ENCODE measurements at regions not wholly inside any gene's neighbourhood (a gene's known extent, or its start where the extent isn't known, plus 50 kb on each side); places are given as distances from the start of the nearest gene placed in this dataset.

- no peak for ATAC-seq
Observed at GRCh38 chr4:156636381-156636780, 335.2 kb downstream of the PDGFC start.

GRCh38 chr4:156635051-156635450 is 336.5 kb downstream of the PDGFC start:
- no peaks in the 10 kb centered on the region for H3K36me3 ChIP-seq
- ATAC-seq (no peak), DNase-seq (no peak)
- no peak overlapping the region for H3K27ac ChIP-seq
- in situ Hi-C loops (cut with MboI; ENCODE audit: low sequenced_read_pairs in 4 of 4) (no loop called here), intact Hi-C loops (cut with DNase I; ENCODE audit: low total_unique reads) (no loop called here)
- H3K9me3 ChIP-seq = no peaks in the 10 kb centered on the region
- no peaks in the 10 kb centered on the region for H3K4me1 ChIP-seq
- TF ChIP-seq CTCF (IDR thresholded peaks at IDR 0.05 in 4 of 5, conservative IDR thresholded peaks at IDR 0.05 in 1 of 5) (no peak), POLR2A (IDR thresholded peaks at IDR 0.05) (no peak)
- no peak overlapping the region for H3K4me3 ChIP-seq
- H3K27me3 ChIP-seq = no peaks in the 10 kb centered on the region

More at GRCh38 chr4:156636381-156636780, 335.2 kb downstream of the PDGFC start:
- intact Hi-C loops (cut with DNase I; ENCODE audit: low total_unique reads) = no loop called here
- H3K9me3 ChIP-seq = no peaks in the 10 kb centered on the region
- H3K27me3 ChIP-seq = no peaks in the 10 kb centered on the region
- DNase-seq = no peak
- no peaks in the 10 kb centered on the region for H3K4me1 ChIP-seq
- no peak overlapping the region for H3K4me3 ChIP-seq
- no peak overlapping the region for H3K27ac ChIP-seq
- TF ChIP-seq POLR2A (IDR thresholded peaks at IDR 0.05) = no peak
- no peak for TF ChIP-seq CTCF (IDR thresholded peaks at IDR 0.05 in 4 of 5, conservative IDR thresholded peaks at IDR 0.05 in 1 of 5)
- in situ Hi-C loops (cut with MboI; ENCODE audit: low sequenced_read_pairs in 4 of 4) = no loop called here
- no peaks in the 10 kb centered on the region for H3K36me3 ChIP-seq

- DNase-seq (no peak), ATAC-seq (no peak)
- intact Hi-C loops (cut with DNase I; ENCODE audit: low total_unique reads) = no loop called here
- no peak overlapping the region for H3K4me3 ChIP-seq
- in situ Hi-C loops (cut with MboI; ENCODE audit: low sequenced_read_pairs in 4 of 4) = no loop called here
- H3K36me3 ChIP-seq = no peaks in the 10 kb centered on the region
- H3K9me3 ChIP-seq = no peaks in the 10 kb centered on the region
- H3K4me1 ChIP-seq = no peaks in the 10 kb centered on the region
- no peaks in the 10 kb centered on the region for H3K27me3 ChIP-seq
- no peak for TF ChIP-seq CTCF (IDR thresholded peaks at IDR 0.05 in 4 of 5, conservative IDR thresholded peaks at IDR 0.05 in 1 of 5)
- TF ChIP-seq POLR2A (IDR thresholded peaks at IDR 0.05) = no peak
- H3K27ac ChIP-seq = no peak overlapping the region
Observed at GRCh38 chr4:156634612-156635011, 337.0 kb downstream of the PDGFC start.

GRCh38 chr4:156633847-156634246 is 337.8 kb downstream of the PDGFC start:
- DNase-seq = no peak
- in situ Hi-C loops (cut with MboI; ENCODE audit: low sequenced_read_pairs in 4 of 4) (no loop called here), intact Hi-C loops (cut with DNase I; ENCODE audit: low total_unique reads) (no loop called here)
- Histone ChIP-seq H3K36me3 (no peaks in the 10 kb centered on the region), H3K9me3 (no peaks in the 10 kb centered on the region), H3K27me3 (no peaks in the 10 kb centered on the region), H3K4me3 (no peak overlapping the region), H3K4me1 (no peaks in the 10 kb centered on the region), H3K27ac (no peak overlapping the region)
- no peak for ATAC-seq
- TF ChIP-seq CTCF (IDR thresholded peaks at IDR 0.05 in 4 of 5, conservative IDR thresholded peaks at IDR 0.05 in 1 of 5) (no peak), POLR2A (IDR thresholded peaks at IDR 0.05) (no peak)

- TF ChIP-seq POLR2A (IDR thresholded peaks at IDR 0.05) (no peak), CTCF (IDR thresholded peaks at IDR 0.05 in 4 of 5, conservative IDR thresholded peaks at IDR 0.05 in 1 of 5) (no peak)
- in situ Hi-C loops (cut with MboI; ENCODE audit: low sequenced_read_pairs in 4 of 4) (no loop called here), intact Hi-C loops (cut with DNase I; ENCODE audit: low total_unique reads) (no loop called here)
- Histone ChIP-seq H3K4me1 (no peaks in the 10 kb centered on the region), H3K36me3 (no peaks in the 10 kb centered on the region), H3K9me3 (no peaks in the 10 kb centered on the region), H3K27ac (no peak overlapping the region), H3K27me3 (no peaks in the 10 kb centered on the region), H3K4me3 (no peak overlapping the region)
- ATAC-seq (no peak), DNase-seq (no peak)
Observed at GRCh38 chr4:156628858-156629257, 342.7 kb downstream of the PDGFC start.

Data from gastrocnemius medialis (tissue), 4 donors.